Psoas muscle (tissue), 7 donors: ENCODE measurements at regions not wholly inside any gene's neighbourhood (a gene's known extent, or its start where the extent isn't known, plus 50 kb on each side); places are given as distances from the start of the nearest gene placed in this dataset.

Source experiments
- ATAC-seq, 4 donors: fragments of 200-7000 bp; cut with Tn5 transposase; one replicate each; pipeline ENCODE4 v1.9.1; 2020; ENCODE audit warnings: moderate library complexity in 3 of 4, mild to moderate bottlenecking in 2 of 4
- DNase-seq, 2 donors: peaks; one replicate each; pipeline ENCODE4 v3.0.0-alpha.2; 2020
- H3K27ac ChIP-seq: fragments of 200-600 bp; one replicate; pipeline ENCODE4 v1.8.0; 2022
- H3K27me3 ChIP-seq, 3 donors: fragments of 200-600 bp in 1 of 3; one replicate each; pipeline versions ENCODE4 v1.6.1 to v1.8.0; 2013 to 2022; ENCODE audit warnings: low read length in 2 of 3, mild to moderate bottlenecking in 2 of 3, moderate library complexity in 1 of 3; ENCODE audit not compliant: insufficient read depth in 3 of 3
- H3K36me3 ChIP-seq, 2 donors: fragments of 200-600 bp in 1 of 2; one replicate each; pipeline versions ENCODE4 v1.6.1 to v1.8.0; 2013 to 2022; ENCODE audit warnings: low read depth in 1 of 2, mild to moderate bottlenecking in 1 of 2, moderate library complexity in 1 of 2; ENCODE audit not compliant: insufficient read depth in 1 of 2
- H3K4me1 ChIP-seq: fragments of 200-600 bp; one replicate; pipeline ENCODE4 v1.8.0; 2022
- H3K4me3 ChIP-seq: fragments of 200-600 bp; one replicate; pipeline ENCODE4 v1.8.0; 2022; ENCODE audit warnings: mild to moderate bottlenecking
- H3K9me3 ChIP-seq: fragments of 200-600 bp; one replicate; pipeline ENCODE4 v1.8.0; 2022
- CTCF ChIP-seq: fragments of 200-600 bp; IDR thresholded peaks from one replicate; pipeline ENCODE4 v1.8.0; 2022; ENCODE audit warnings: antibody characterized with exemption
- WGBS, 3 donors: extraction: QIAGEN DNeasy Blood & Tissue Kit; methylation state at CpG; one replicate each; pipeline versions ENCODE4 v1.1.6 to v1.1.7; 2013; 5-methylcytosine and 5-hydroxymethylcytosine counted together
- intact Hi-C, 2 donors: fragments of 100-400 bp; cut with DNase I; formaldehyde crosslinking; loops; one replicate each; pipeline versions ENCODE4 v1.11.0 to v1.14.2; 2022
- donor health status: healthy with polysubstance abuse.
- donor health status: DM: no; HTN: no; CAD: no; lungs with moderate emphysema.
- donor health status: Bipolar disorder and iron deficiency.
- donor health status: healthy.
- donor health status: DM: yes; HTN: yes; CAD: no.
- donor health status: DM: no; HTN: no; CAD: no.
- donor health status: DM: yes; HTN: yes; CAD: no.

- intact Hi-C loops = no loop called here
- H3K36me3 ChIP-seq = no peaks in the 10 kb centered on the region
Measured at GRCh38 chr13:112260108-112261055, 115.8 kb upstream of the SPACA7 start.

GRCh38 chr13:112261924-112262323 lies 114.2 kb upstream of the SPACA7 start:
- Histone ChIP-seq H3K4me3 (no peak overlapping the region), H3K4me1 (no peaks in the 10 kb centered on the region), H3K9me3 (no peaks in the 10 kb centered on the region), H3K36me3 (no peaks in the 10 kb centered on the region), H3K27me3 (peaks cover 0 to 5% (median 2%) of the 10 kb centered on the region in 3 donors), H3K27ac (no peak overlapping the region)
- no peak for TF ChIP-seq CTCF
- no peak for ATAC-seq
- intact Hi-C loops = no loop called here
- no peak for DNase-seq
- 86 to 90% (median 90%) methylated on average over 8 of the region's 8 CpGs for WGBS, 3 donors

More at GRCh38 chr13:112260108-112261055, 115.8 kb upstream of the SPACA7 start:
- H3K4me3 ChIP-seq = no peak overlapping the region
- H3K4me1 ChIP-seq = no peaks in the 10 kb centered on the region
- WGBS, 3 donors = 80 to 81% (median 81%) methylated on average over 29 of the region's 29 CpGs
- peaks cover 0 to 5% (median 2%) of the 10 kb centered on the region in 3 donors for H3K27me3 ChIP-seq
- ATAC-seq (no peak), DNase-seq (peak in 1 of 2 donors; percentile 33)
- no peak overlapping the region for H3K27ac ChIP-seq
- H3K9me3 ChIP-seq = no peaks in the 10 kb centered on the region
- no peak for TF ChIP-seq CTCF

GRCh38 chr13:112263152-112263551 lies 113.0 kb upstream of the SPACA7 start:
- no peak for TF ChIP-seq CTCF
- H3K9me3 ChIP-seq = no peaks in the 10 kb centered on the region
- H3K27me3 ChIP-seq = no peaks in the 10 kb centered on the region
- no peak overlapping the region for H3K27ac ChIP-seq
- no peak for DNase-seq
- 84 to 86% (median 86%) methylated on average over 7 of the region's 7 CpGs for WGBS, 3 donors
- no peak for ATAC-seq
- no peak overlapping the region for H3K4me3 ChIP-seq
- no peaks in the 10 kb centered on the region for H3K4me1 ChIP-seq
- intact Hi-C loops = no loop called here
- H3K36me3 ChIP-seq = no peaks in the 10 kb centered on the region

GRCh38 chr13:112267660-112268059 lies 108.5 kb upstream of the SPACA7 start:
- DNase-seq = no peak
- H3K4me1 ChIP-seq = no peaks in the 10 kb centered on the region
- ATAC-seq = no peak
- no peak for TF ChIP-seq CTCF
- no peak overlapping the region for H3K27ac ChIP-seq
- no peak overlapping the region for H3K4me3 ChIP-seq
- 76 to 86% (median 81%) methylated on average over 3 of the region's 3 CpGs for WGBS, 3 donors
- no peaks in the 10 kb centered on the region for H3K27me3 ChIP-seq
- intact Hi-C loops = no loop called here
- no peaks in the 10 kb centered on the region for H3K36me3 ChIP-seq
- no peaks in the 10 kb centered on the region for H3K9me3 ChIP-seq
